HCT116 (cell line): ENCODE measurements at regions not wholly inside any gene's neighbourhood (a gene's known extent, or its start where the extent isn't known, plus 50 kb on each side); places are given as distances from the start of the nearest gene placed in this dataset.

ENCODE experiments used
- ATAC-seq: fragments of 200-7000 bp; cut with Tn5 transposase; 2 replicates; pipeline ENCODE4 v1.9.1; 2020; ENCODE audit warnings: mild to moderate bottlenecking, moderate library complexity
- BruUV-seq: library from RNA; stranded (reverse); fragments of 400-500 nt; replicated peaks from 2 replicates; lab custom pipeline; 2021; lab: Mats Ljungman, UMichigan
- CTCF ChIA-PET: fragments of 300-600 bp; sonication (Branson Sonifier 250); formaldehyde crosslinking; loops from one replicate; lab custom pipeline; 2021; ENCODE audit warnings: antibody characterized with exemption; lab: Charles Lee
- POLR2A ChIA-PET: fragments of 300-600, 350-600 bp; sonication (Branson Sonifier 250); formaldehyde crosslinking; loops from one replicate; lab custom pipeline; 2021; ENCODE audit warnings: antibody characterized with exemption; lab: Charles Lee
- RAD21 ChIA-PET, 2 experiments: fragments of 300-600 bp; sonication (Branson Sonifier 250); formaldehyde crosslinking; loops; one replicate each; lab custom pipeline; 2023; ENCODE audit warnings: low total read pairs in 2 of 2; ENCODE audit not compliant: uncharacterized antibody in 2 of 2, unreplicated experiment in 2 of 2, low non-redundant PET in 1 of 2; lab: Charles Lee
- DNase-seq: peaks from one replicate; pipeline ENCODE4 v3.0.0-alpha.2; 2010; ENCODE audit warnings: low read depth, low spot score
- H2AFZ ChIP-seq: fragments of 200-600 bp; shearing (Covaris generic), sonication (generic); 2 replicates; pipeline ENCODE4 v1.6.1; 2017; ENCODE audit warnings: low read depth, mixed run types, mixed read lengths, antibody characterized with exemption, low read length; ENCODE audit not compliant: poor library complexity, severe bottlenecking
- H3K27ac ChIP-seq: 2 replicates; pipeline ENCODE4 v1.5.1; 2012; ENCODE audit warnings: low read depth, low read length
- H3K27me3 ChIP-seq: fragments of 200-600 bp; sonication (generic); 2 replicates; pipeline ENCODE4 v1.6.1; 2016; ENCODE audit warnings: mixed run types, low read length, mixed read lengths; ENCODE audit not compliant: insufficient read depth
- H3K36me3 ChIP-seq, 2 experiments: fragments of 200-500 bp in 1 of 2; fragments of 200-600 bp in 1 of 2; sonication (Bioruptor generic) in 1 of 2; sonication (generic) in 1 of 2; 2 replicates each; pipeline versions ENCODE4 v1.5.1 to v1.6.1; 2014 to 2016; ENCODE audit warnings: low read length in 2 of 2, inconsistent platforms in 1 of 2, mixed read lengths in 1 of 2, mixed run types in 1 of 2; ENCODE audit not compliant: insufficient read depth in 2 of 2, control insufficient read depth in 1 of 2
- H3K4me1 ChIP-seq, 2 experiments: fragments of 200-600 bp in 1 of 2; sonication (generic) in 1 of 2; 2 replicates each; pipeline versions ENCODE4 v1.5.1 to v1.6.1; 2012 to 2017; ENCODE audit warnings: low read length in 2 of 2, inconsistent platforms in 1 of 2, mild to moderate bottlenecking in 1 of 2, mixed read lengths in 1 of 2, mixed run types in 1 of 2, moderate library complexity in 1 of 2; ENCODE audit not compliant: insufficient read depth in 2 of 2, control insufficient read depth in 1 of 2
- H3K4me2 ChIP-seq: fragments of 200-600 bp; sonication (generic); 2 replicates; pipeline ENCODE4 v1.6.1; 2017; ENCODE audit warnings: mixed run types, low read length, mixed read lengths
- H3K4me3 ChIP-seq, 2 experiments: fragments of 200-600 bp in 1 of 2; sonication (generic) in 1 of 2; replicated peaks in 1 of 2; 2 replicates each; pipeline ENCODE4 v1.5.1; 2011 to 2016; ENCODE audit warnings: low read length in 2 of 2, control low read depth in 1 of 2, low read depth in 1 of 2, mild to moderate bottlenecking in 1 of 2, mixed read lengths in 1 of 2, mixed run types in 1 of 2
- H3K79me2 ChIP-seq: fragments of 200-600 bp; sonication (generic); 2 replicates; pipeline ENCODE4 v1.6.1; 2017; ENCODE audit warnings: mild to moderate bottlenecking, mixed run types, low read length, moderate library complexity, mixed read lengths; ENCODE audit not compliant: insufficient read depth
- H3K9ac ChIP-seq: fragments of 200-600 bp; sonication (generic); 2 replicates; pipeline ENCODE4 v1.6.1; 2016; ENCODE audit warnings: low read length, mixed read lengths
- H3K9me2 ChIP-seq: fragments of 200-600 bp; sonication (generic), shearing (Covaris generic); 2 replicates; pipeline ENCODE4 v1.6.1; 2017; ENCODE audit warnings: mixed run types, mild to moderate bottlenecking, moderate library complexity; ENCODE audit not compliant: insufficient read depth
- H3K9me3 ChIP-seq, 2 experiments: fragments of 200-500 bp in 1 of 2; fragments of 200-600 bp in 1 of 2; sonication (Bioruptor generic) in 1 of 2; sonication (generic) in 1 of 2; 2 replicates each; pipeline ENCODE4 v1.6.1; 2014 to 2017; ENCODE audit warnings: low read length in 2 of 2, mixed read lengths in 2 of 2, inconsistent platforms in 1 of 2, low read depth in 1 of 2, mild to moderate bottlenecking in 1 of 2, mixed run types in 1 of 2, moderate library complexity in 1 of 2; ENCODE audit not compliant: control insufficient read depth in 1 of 2, insufficient read depth in 1 of 2
- H4K20me1 ChIP-seq: fragments of 200-600 bp; sonication (generic), shearing (Covaris generic); 2 replicates; pipeline ENCODE4 v1.6.1; 2017; ENCODE audit warnings: mixed run types, mild to moderate bottlenecking, moderate library complexity; ENCODE audit not compliant: insufficient read depth
- CEBPB ChIP-seq: IDR thresholded peaks from 2 replicates; pipeline ENCODE4 v1.6.1; 2012; ENCODE audit warnings: low read depth
- CTCF ChIP-seq, 3 experiments: fragments of 200-600 bp in 1 of 3; sonication (generic) in 1 of 3; IDR thresholded peaks in 2 of 3; conservative IDR thresholded peaks in 1 of 3; 2 replicates each; pipeline ENCODE4 v1.5.1; 2012 to 2017; ENCODE audit warnings: low read depth in 2 of 3, low read length in 2 of 3, antibody characterized with exemption in 1 of 3, borderline replicate concordance in 1 of 3, control low read depth in 1 of 3, mild to moderate bottlenecking in 1 of 3, mixed read lengths in 1 of 3, mixed run types in 1 of 3, moderate library complexity in 1 of 3; ENCODE audit not compliant: insufficient read depth in 1 of 3
- EGR1 ChIP-seq: IDR thresholded peaks from 2 replicates; pipeline ENCODE4 v1.6.1; 2012; ENCODE audit warnings: low read depth
- EZH2phosphoT487 ChIP-seq: fragments of 200-600 bp; IDR thresholded peaks from 2 replicates; pipeline ENCODE4 v1.6.1; 2018; ENCODE audit warnings: antibody characterized with exemption, borderline replicate concordance
- JUND ChIP-seq: IDR thresholded peaks from 2 replicates; pipeline ENCODE4 v1.6.1; 2012
- MAX ChIP-seq: IDR thresholded peaks from 2 replicates; pipeline ENCODE4 v1.6.1; 2012
- POLR2A ChIP-seq: IDR thresholded peaks from 2 replicates; pipeline ENCODE4 v1.7.0; 2011; ENCODE audit warnings: borderline replicate concordance; ENCODE audit not compliant: insufficient read depth, insufficient read length; ENCODE audit errors: extremely low read depth
- POLR2AphosphoS5 ChIP-seq: IDR thresholded peaks from 2 replicates; pipeline ENCODE4 v1.6.1; 2011; ENCODE audit warnings: mild to moderate bottlenecking, low read depth, low read length, moderate library complexity
- RAD21 ChIP-seq: IDR thresholded peaks from 2 replicates; pipeline ENCODE4 v1.6.1; 2012; ENCODE audit warnings: low read depth, mild to moderate bottlenecking
- REST ChIP-seq: IDR thresholded peaks from 2 replicates; pipeline ENCODE4 v1.6.1; 2012; ENCODE audit warnings: low read depth
- SIN3A ChIP-seq: IDR thresholded peaks from 2 replicates; pipeline ENCODE4 v1.6.1; 2012; ENCODE audit warnings: low read depth
- SRF ChIP-seq: IDR thresholded peaks from 2 replicates; pipeline ENCODE4 v1.6.1; 2012; ENCODE audit warnings: low read depth
- TCF7L2 ChIP-seq: IDR thresholded peaks from 2 replicates; pipeline ENCODE4 v1.7.0; 2011; ENCODE audit warnings: borderline replicate concordance, inconsistent platforms; ENCODE audit not compliant: insufficient read depth, insufficient read length; ENCODE audit errors: extremely low read depth
- YY1 ChIP-seq: IDR thresholded peaks from 2 replicates; pipeline ENCODE4 v1.6.1; 2011; ENCODE audit warnings: low read length, low read depth, moderate library complexity, mild to moderate bottlenecking; ENCODE audit not compliant: insufficient replicate concordance; ENCODE audit errors: extremely low read depth
- ZFX ChIP-seq: fragments of 450-650 bp; IDR thresholded peaks from 2 replicates; pipeline ENCODE4 v1.6.1; 2017
- intact Hi-C: fragments of 100-400 bp; cut with micrococcal nuclease; formaldehyde crosslinking; loops from 2 replicates; pipeline ENCODE4 v1.10.0; 2022

- TF ChIP-seq REST (no peak), TCF7L2 (no peak), EZH2phosphoT487 (no peak), ZFX (no peak), MAX (no peak)
Measured at GRCh38 chr15:81830520-81830919, 215.3 kb downstream of the MEX3B start (continued).

DNA sequence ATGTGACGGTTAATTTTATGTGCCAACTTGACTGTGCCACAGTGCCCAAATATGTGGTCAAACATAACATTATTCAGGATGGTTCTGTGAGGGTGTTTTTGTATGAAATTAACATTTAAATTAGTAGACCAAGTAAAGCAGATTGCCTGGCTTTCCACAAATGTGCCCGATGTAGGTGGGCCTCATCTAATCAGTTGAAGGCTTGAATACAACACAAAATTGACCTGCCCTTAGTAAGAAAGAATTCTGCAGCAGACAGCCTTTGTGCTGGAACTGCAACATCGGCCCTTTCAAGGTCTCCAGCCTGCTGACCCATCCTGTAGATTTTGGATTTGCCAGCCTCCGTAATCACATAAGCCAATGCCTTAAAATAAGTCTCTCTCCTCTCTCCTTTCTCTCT lies 215.9 kb downstream of the MEX3B start:
- Histone ChIP-seq H4K20me1 (no peaks in the 10 kb centered on the region), H3K4me3 (no peak overlapping the region), H3K9ac (no peak overlapping the region), H3K4me1 (no peaks in the 10 kb centered on the region), H2AFZ (no peak overlapping the region), H3K27me3 (0 out of 2 replicates have a peak, but pooled peaks cover 8% of the 10 kb centered on the region), H3K9me3 (no peaks in the 10 kb centered on the region), H3K79me2 (no peaks in the 10 kb centered on the region), H3K9me2 (no peaks in the 10 kb centered on the region), H3K4me2 (no peak overlapping the region), H3K36me3 (no peaks in the 10 kb centered on the region), H3K27ac (no peak overlapping the region)
- ChIA-PET POLR2A (no interaction called here), CTCF (no interaction called here), RAD21 (no interaction called here)
- DNase-seq (no peak), ATAC-seq (no peak)
- intact Hi-C loops = no loop called here
- TF ChIP-seq SIN3A (no peak), JUND (no peak), EGR1 (no peak), REST (no peak), RAD21 (no peak), POLR2A (no peak), CEBPB (no peak), SRF (no peak), TCF7L2 (no peak), CTCF (IDR thresholded peaks at IDR 0.05 in 2 of 3, conservative IDR thresholded peaks at IDR 0.05 in 1 of 3; ENCODE audit: borderline replicate concordance in 1 of 3, insufficient read depth in 1 of 3, low read depth in 2 of 3, low read length in 2 of 3) (no peak), MAX (no peak), YY1 (no peak), POLR2AphosphoS5 (no peak)
- no TSS peak for BruUV-seq
